ENCODE measurements at regions not wholly inside any gene's neighbourhood (a gene's known extent, or its start where the extent isn't known, plus 50 kb on each side); places are given as distances from the start of the nearest gene placed in this dataset.

GRCh38 chr14:22449600-22449905 lies 139.5 kb downstream of the DAD1 start:
- no peak for DNase-seq

- no peak for DNase-seq
Observed at GRCh38 chr14:22448905-22449599, 140.0 kb downstream of the DAD1 start.

DNA sequence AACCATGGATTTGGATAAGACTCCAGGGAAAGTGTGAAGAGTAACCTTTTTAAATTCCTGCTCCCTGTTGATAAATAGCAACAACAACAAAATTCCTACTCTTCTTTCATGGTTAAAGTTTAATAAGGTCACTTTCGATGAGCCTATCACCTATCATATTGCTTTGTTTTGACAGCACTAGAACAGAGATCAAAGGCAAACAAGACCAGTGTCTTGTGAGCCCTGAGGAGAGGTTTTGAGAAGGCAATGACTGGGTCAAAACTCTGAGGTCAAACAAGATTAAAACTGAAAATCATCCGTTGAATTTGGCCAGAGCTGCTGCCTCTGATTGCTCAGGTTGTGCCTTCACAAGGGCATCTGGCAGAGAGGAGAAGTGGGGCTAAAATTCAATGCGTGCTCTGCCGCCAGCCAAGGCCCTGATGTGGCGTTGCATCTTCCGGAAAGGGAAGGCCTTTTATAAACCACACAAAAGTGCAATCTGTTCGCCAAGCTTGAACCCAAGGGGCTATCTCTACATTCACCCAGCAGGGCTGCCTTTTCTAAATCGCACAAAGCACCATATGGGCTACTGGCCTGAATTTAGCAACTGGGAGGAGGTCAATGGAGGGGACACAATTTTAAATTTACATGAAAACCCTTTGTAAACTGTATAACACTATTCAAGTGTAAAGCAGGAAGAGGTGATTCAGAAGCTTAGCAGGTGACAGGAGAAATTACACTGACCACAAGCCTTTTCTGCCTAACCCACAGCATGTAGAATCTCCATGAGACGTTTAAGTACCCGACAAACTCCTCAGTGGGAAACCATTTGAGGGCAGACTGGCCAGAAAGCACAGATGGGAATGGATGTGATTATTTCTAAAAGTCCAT lies 140.8 kb downstream of the DAD1 start:
- no peak for DNase-seq

GRCh38 chr14:22438742-22439141 lies 150.3 kb downstream of the DAD1 start:
- no peak for DNase-seq

GRCh38 chr14:22434901-22435550 lies 154.0 kb downstream of the DAD1 start:
- DNase-seq, result no peak

DNA sequence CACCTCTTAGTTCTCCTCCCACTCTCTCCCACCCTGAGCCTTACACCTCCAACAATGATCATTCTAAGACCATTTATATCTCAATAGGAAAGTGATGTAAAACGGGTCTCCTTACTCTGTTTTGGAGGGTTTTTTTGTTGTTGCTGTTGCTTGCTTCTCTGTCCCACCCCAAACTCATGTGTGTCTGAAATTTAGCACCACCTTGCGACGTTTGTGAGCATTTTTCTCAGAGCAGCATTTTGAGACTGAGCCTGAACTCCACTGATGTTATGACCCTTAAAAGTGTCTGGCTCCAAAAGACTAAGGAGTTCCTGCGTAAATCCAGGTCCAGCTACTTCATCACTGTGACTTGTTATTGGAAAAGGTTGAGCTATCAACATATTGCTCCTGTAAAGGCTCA lies 155.0 kb downstream of the DAD1 start:
- DNase-seq, result no peak

DNA sequence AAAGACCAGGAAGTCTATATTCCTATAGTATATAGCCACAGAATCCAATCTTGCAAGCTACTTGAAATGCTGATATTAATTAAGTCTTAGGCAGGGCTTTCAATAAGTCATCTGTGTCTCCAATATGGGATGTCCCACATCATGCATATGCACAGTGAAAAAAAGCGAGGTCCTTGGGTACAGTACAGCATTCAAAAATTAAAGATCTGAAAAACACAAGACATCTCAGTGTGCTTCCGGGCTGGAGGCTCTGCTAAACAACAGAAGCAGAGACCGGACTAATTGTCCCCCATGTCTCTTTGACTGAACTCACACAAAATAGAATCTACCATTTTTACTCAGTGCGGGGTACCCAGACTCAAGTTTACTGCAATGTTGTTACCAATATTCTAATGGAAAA lies 156.0 kb downstream of the DAD1 start:
- no peak for DNase-seq

- DNase-seq, result no peak
Observed at GRCh38 chr14:22432348-22432976, 156.6 kb downstream of the DAD1 start.

GRCh38 chr14:22429546-22430294 lies 159.3 kb downstream of the DAD1 start:
- DNase-seq, result no peak

DNA sequence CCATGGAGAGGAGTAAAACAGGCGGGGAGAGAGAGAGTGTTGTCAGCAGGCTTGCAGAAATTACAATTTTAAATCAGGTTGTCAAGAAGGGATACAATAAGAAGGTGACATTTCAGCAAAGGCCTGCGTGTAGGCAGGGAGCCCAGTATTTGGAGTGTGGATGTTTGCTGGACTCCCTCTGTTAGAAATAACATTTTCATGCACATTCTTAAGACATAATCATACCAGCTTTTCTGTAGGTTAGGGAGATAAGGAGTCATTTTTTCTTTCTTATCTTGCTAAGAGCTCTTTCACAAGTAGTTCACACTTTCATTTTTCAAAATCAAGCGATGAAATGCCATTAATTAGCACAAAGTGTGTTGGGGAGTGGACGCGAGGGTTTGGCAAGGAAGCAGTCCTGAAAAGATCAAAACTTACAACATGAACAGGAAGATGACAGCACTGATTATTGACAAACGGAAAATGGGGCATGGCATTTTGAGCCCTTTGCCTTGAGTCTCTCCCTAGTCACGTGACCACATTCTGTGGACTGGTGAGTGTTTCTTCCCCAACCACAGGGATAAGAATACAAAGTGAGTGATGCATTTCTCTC lies 160.2 kb downstream of the DAD1 start:
- no peak for DNase-seq

DNA sequence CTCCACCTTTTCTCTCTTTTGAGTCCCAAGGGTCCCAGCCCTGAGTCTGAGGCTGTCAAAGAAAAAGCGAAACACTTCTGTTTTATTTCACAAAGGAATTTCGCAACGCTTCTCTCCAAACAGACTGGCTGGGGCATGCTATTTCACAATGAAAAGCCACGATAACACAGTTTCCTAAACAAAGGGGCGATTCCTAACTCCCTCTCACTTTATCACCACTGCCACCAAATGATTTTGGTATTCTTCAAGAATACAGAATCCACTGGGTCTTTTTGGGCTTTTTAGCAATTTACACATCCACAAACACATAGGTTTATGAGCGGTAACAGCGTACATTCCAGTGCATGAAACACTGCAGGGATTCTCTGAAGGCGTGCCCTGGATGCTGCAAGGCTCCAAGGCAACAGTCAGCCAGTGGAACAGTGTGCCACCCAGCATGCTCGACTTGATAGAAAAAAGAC lies 161.2 kb downstream of the DAD1 start:
- no peak for DNase-seq

DNA sequence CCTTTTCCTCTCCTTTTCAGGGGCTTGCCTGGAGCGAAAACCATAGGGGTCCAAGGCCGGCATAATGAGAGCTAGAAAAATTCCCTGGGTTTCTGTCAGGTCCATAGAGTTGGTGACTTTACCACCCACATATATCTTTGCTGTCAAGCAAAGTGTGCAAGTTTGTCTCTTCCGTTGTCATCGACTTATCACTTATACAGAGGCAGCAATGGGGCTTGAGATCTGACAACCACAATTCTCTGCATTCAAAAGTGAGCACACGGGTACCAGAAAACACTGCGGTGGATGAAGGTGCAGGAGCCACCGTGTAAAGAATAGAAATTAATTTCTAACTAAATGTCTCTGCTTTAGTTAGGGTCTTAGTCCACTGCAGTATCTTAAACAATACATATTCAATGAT lies 162.3 kb downstream of the DAD1 start:
- DNase-seq, result no peak

DNA sequence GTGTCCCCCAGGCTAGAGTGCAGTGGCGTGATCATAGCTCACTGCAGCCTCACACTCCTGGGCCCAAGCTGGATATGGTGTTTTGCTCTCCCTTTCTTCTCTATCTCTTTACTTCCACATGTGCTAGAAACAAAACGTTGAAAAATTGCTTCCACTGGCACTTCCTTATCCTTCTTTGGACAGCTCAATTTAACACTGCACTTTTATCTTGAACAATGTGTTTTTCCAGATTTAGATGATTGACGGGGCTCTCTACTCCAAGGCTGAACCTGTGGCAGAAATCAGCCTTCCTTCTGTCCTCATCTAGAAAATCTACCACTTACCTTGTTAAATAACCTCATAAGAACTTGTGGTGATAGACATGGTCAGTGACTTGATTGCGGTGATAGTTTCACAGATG lies 165.1 kb downstream of the DAD1 start:
- DNase-seq, result no peak

DNA sequence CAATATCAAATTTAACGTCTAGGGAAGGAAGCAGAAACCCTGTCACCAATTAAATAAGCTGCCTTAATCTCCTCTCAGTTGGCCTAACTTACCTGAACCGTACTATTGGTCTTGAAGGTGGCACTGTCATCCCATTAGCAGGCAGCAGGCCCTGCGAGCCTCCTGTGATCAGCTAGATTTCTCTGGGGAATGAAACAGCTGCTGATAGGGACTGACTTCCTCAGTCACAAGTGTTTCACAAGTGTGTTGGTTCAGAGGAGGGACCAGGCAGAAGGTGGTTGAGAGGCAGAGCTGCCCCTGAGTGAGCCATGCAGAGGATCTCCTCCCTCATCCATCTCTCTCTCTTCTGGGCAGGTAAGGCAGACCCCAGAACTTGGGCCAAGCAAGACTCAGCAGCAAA lies 166.8 kb downstream of the DAD1 start:
- no peak for DNase-seq

DNA sequence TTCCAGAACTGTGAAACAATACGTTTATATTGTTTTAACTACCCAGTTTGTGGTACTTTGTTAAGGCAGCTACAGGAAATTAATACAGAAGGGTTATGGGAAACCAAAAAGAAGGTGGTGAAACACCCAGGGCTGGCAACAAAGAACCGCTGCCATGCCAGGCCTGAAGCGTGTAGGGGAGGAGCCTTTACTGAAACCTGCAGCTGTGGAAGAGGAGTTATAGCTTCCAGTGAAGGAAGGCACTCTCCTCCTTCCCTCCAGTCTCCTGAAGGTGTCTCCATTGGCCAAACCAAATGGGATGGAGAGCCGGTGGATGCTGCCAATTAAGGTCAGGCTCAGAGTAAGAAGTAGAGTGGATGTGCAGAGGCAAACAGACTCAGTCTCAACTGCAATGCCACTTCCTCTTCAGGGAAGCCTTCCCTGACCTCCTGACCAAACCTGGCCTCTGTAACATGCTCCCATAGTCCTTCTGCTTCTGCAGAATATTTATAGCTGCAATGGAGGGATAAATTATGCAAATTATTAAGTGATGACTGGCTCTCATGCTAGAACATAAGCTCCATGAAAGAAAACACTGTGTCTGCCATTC lies 168.3 kb downstream of the DAD1 start:
- DNase-seq, result no peak

DNA sequence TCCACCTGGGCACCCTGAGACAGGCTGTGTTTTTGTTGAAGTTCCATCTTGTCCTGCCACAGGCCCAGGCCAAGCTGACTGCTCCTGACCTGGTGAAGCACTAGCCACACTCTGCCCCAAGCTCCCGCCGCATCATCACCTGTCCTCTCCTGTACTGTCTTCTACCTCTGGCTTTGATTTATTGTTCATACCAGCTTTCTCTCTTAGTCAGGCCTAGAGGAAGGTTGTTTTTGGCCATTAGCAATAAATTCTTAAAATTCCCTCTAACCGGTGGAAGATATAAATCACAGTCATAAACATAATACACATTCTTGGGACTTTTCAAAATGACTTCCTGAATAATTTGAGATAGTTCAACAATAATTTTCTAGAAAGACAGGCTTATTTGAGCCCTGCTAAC lies 169.4 kb downstream of the DAD1 start:
- no peak for DNase-seq

DNA sequence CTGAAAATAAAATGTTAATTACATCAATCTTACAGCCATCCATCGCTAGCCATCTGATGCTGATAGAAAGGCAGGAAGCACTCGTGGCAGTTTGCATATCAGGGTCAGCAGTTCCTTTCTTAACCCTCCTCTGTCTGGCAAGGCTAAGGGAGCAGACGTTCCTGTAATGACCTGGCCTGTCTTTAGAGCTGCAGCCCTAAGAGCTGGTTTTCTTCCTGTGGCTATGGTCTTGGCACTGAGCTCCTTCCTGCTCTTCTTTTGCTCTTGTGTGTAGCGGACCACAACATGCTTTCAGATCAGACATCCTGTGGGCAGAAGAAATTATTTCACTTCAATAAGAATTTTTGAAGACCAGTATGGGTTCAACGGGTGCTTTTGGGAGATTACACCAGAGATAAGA lies 170.4 kb downstream of the DAD1 start:
- no peak for DNase-seq

DNA sequence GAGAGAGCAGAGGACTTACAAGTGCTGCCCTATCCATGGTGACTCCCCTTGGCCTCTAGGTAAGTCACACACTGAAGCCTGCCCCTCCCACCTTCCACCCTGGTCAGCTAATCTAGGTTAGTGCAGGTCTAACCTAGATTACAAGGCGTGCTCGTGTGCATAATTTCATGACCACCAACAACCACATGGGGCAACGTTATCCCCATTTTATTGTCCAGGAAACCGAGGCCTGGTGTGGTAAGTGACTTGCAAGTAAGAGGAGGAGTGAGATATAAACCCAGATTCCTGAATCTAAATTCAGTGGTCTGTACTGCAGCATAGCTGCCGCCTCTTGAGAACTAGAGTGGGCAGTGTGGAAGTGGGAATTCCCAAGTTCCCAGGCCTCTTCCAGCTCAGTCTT lies 171.1 kb downstream of the DAD1 start:
- no peak for DNase-seq

DNA sequence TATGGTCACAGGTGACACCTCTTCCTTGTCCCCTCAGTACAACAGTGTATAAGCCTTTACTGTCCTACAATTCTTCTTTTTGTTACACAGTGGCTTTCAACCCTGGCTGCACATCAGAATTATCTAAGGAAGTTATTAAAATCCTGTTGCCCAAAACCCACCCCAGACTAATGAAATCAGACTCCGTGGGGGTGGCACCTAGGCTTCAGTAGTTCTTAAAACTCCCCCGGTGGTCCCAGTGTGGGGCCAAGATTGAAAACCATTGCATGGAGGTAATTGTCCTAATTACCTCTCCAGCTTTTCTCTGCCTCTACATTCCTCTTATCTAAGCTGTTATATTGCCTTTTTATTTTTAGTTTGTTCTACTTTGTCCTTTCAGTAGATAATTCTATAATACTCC lies 172.8 kb downstream of the DAD1 start:
- no peak for DNase-seq

- DNase-seq, result no peak
Observed at GRCh38 chr14:22415605-22415959, 173.4 kb downstream of the DAD1 start.

GRCh38 chr14:22414876-22415604 lies 174.0 kb downstream of the DAD1 start:
- no peak for DNase-seq

Data from islet precursor cell (in vitro differentiated cells).